Cardiac fibroblast (primary cell): ENCODE measurements at regions not wholly inside any gene's neighbourhood (a gene's known extent, or its start where the extent isn't known, plus 50 kb on each side); places are given as distances from the start of the nearest gene placed in this dataset.
A peak's percentile ranks its signal among the peaks of the same experiment; 100 is the strongest.
"Not testable (repeated sequence)": the region's sequence is repeated elsewhere in the genome, so short reads cannot be mapped to it uniquely, and the experiment has no call there.

ENCODE experiments used
- DNase-seq, 2 donors: peaks; one replicate each; pipeline versions ENCODE4 v3.0.0 to v3.0.0-alpha.2; 2010; ENCODE audit warnings: low read depth in 2 of 2
- H3K4me3 ChIP-seq, 2 donors: replicated peaks in 1 of 2; 1 replicate in 1 of 2; 2 replicates in 1 of 2; pipeline ENCODE4 v1.5.1; 2011; ENCODE audit warnings: low read depth in 2 of 2, low read length in 2 of 2, mild to moderate bottlenecking in 2 of 2, moderate library complexity in 1 of 2
- TF ChIP-seq, protein P1 (sequence below): IDR thresholded peaks from one replicate; pipeline ENCODE4 v1.5.1; 2011; ENCODE audit warnings: low read depth, mild to moderate bottlenecking, low read length, inconsistent platforms

GRCh38 chrX:9295551-9295950 lies 169.3 kb upstream of the TBL1X start:
- TF ChIP-seq, protein P1, sequence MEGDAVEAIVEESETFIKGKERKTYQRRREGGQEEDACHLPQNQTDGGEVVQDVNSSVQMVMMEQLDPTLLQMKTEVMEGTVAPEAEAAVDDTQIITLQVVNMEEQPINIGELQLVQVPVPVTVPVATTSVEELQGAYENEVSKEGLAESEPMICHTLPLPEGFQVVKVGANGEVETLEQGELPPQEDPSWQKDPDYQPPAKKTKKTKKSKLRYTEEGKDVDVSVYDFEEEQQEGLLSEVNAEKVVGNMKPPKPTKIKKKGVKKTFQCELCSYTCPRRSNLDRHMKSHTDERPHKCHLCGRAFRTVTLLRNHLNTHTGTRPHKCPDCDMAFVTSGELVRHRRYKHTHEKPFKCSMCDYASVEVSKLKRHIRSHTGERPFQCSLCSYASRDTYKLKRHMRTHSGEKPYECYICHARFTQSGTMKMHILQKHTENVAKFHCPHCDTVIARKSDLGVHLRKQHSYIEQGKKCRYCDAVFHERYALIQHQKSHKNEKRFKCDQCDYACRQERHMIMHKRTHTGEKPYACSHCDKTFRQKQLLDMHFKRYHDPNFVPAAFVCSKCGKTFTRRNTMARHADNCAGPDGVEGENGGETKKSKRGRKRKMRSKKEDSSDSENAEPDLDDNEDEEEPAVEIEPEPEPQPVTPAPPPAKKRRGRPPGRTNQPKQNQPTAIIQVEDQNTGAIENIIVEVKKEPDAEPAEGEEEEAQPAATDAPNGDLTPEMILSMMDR, result no peak
- DNase-seq, result no peak
- no peak overlapping the region for H3K4me3 ChIP-seq

DNA sequence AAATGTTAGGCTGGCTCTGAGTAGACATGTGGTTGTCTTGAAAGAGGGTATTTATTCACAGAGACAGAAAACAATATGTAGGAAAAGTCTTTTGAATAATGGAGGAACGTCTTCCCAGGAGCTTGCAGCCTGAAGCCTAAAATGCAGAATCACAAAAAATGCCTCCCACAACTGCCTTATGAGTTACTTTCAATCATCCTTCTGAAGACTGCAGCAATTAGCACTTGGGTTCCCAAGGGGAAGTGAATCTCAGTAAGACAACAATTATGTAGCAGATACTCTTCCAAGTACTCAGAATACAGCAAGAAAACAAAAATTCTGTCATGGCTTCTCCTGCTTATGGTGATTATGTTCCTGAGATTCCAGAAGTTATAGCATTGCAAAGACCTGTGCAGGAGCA lies 166.6 kb upstream of the TBL1X start:
- TF ChIP-seq, protein P1, result no peak
- H3K4me3 ChIP-seq, result no peak overlapping the region

GRCh38 chrX:9299681-9300080 lies 165.2 kb upstream of the TBL1X start:
- not testable (repeated sequence) for H3K4me3 ChIP-seq

More for the DNA sequence above, 166.6 kb upstream of the TBL1X start:
- DNase-seq, result no peak

GRCh38 chrX:9301836-9302235 lies 163.0 kb upstream of the TBL1X start:
- TF ChIP-seq, protein P1, result no peak

More at GRCh38 chrX:9299681-9300080, 165.2 kb upstream of the TBL1X start:
- not testable (repeated sequence) for DNase-seq

DNA sequence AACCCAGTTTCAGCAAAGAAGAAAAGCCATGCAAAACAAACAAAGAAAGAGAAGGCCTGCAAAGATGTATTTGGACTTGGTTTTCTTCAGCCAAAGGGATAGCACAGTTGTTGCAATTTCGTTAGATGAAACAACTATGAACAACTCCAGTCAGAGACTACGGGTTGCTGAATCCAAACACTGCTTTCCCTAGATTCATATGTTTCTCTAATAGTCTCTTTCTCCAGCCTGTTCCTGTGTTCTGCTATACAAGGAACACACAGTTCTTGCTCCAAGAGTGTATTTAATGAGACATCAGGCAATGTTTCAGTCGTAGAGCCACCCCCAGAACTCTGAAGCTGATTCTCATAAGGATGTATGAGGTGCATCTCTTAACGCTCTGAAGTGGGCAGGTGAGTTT lies 162.5 kb upstream of the TBL1X start:
- DNase-seq, result no peak
- no peak overlapping the region for H3K4me3 ChIP-seq
- TF ChIP-seq, protein P1, result no peak

More at GRCh38 chrX:9301836-9302235, 163.0 kb upstream of the TBL1X start:
- no peak for DNase-seq
- no peak overlapping the region for H3K4me3 ChIP-seq

- no peak for DNase-seq
- TF ChIP-seq, protein P1, result no peak
- H3K4me3 ChIP-seq, result no peak overlapping the region
Measured at GRCh38 chrX:9308426-9308825, 156.4 kb upstream of the TBL1X start.

- H3K4me3 ChIP-seq, result no peak overlapping the region
- TF ChIP-seq, protein P1, result no peak
- peak; percentile 7 to 22 for DNase-seq
Measured at GRCh38 chrX:9310616-9311015, 154.2 kb upstream of the TBL1X start.
